Activated CD4-positive, alpha-beta T cell treated with anti-CD3 and anti-CD28 coated beads, Interleukin-2, amount 10 ng/mL, durations not matched to agents 7 days and 5 days (primary cell): ENCODE measurements at regions not wholly inside any gene's neighbourhood (a gene's known extent, or its start where the extent isn't known, plus 50 kb on each side); places are given as distances from the start of the nearest gene placed in this dataset.

Source experiments
- CTCF ChIA-PET: fragments of 350-600 bp; sonication (Branson Sonifier 250); formaldehyde crosslinking; loops from one replicate; lab custom pipeline; 2021; ENCODE audit warnings: antibody characterized with exemption; lab: Charles Lee
- POLR2A ChIA-PET: fragments of 350-600 bp; sonication (Branson Sonifier 250); formaldehyde crosslinking; loops from one replicate; lab custom pipeline; 2021; ENCODE audit warnings: antibody characterized with exemption; lab: Charles Lee
- DNase-seq: peaks from one replicate; pipeline ENCODE4 v3.0.0-alpha.2; 2020
- H3K27ac Mint-ChIP-seq: one replicate; pipeline ENCODE4 v1.8.0; 2021; ENCODE audit warnings: mild to moderate bottlenecking, moderate library complexity, mixed read lengths
- H3K27me3 Mint-ChIP-seq: one replicate; pipeline ENCODE4 v1.8.0; 2021; ENCODE audit warnings: mixed read lengths
- H3K36me3 Mint-ChIP-seq: one replicate; pipeline ENCODE4 v1.8.0; 2021; ENCODE audit warnings: low read depth, mixed read lengths
- H3K4me1 Mint-ChIP-seq: one replicate; pipeline ENCODE4 v1.8.0; 2021; ENCODE audit warnings: mixed read lengths
- H3K4me3 Mint-ChIP-seq: one replicate; pipeline ENCODE4 v1.8.0; 2021; ENCODE audit warnings: mild to moderate bottlenecking, moderate library complexity, mixed read lengths
- H3K9me3 Mint-ChIP-seq: one replicate; pipeline ENCODE4 v1.8.0; 2021; ENCODE audit warnings: mixed read lengths

- POLR2A ChIA-PET, result no interaction called here
- no peak overlapping the region for H3K27ac Mint-ChIP-seq
- peaks cover 24% of the 10 kb centered on the region for H3K27me3 Mint-ChIP-seq
- DNase-seq, result no peak
- H3K9me3 Mint-ChIP-seq, result no peaks in the 10 kb centered on the region
- H3K4me3 Mint-ChIP-seq, result no peak overlapping the region
- no peaks in the 10 kb centered on the region for H3K4me1 Mint-ChIP-seq
- CTCF ChIA-PET, result interaction anchor here (1.2 kb wide), 1 partner anchor 10 kb away, joined by 3 read pairs; no protein-coding TSS in a partner anchor
- no peaks in the 10 kb centered on the region for H3K36me3 Mint-ChIP-seq
Measured at GRCh38 chr10:4754143-4754542, 71.9 kb upstream of the AKR1E2 start.

GRCh38 chr10:4751211-4751610 lies 74.8 kb upstream of the AKR1E2 start:
- H3K36me3 Mint-ChIP-seq, result no peaks in the 10 kb centered on the region
- ChIA-PET CTCF (interaction anchor here (0.8 kb wide), 1 partner anchor 1310 kb away, joined by 3 read pairs; no protein-coding TSS in a partner anchor), POLR2A (no interaction called here)
- DNase-seq, result no peak
- H3K27ac Mint-ChIP-seq, result no peak overlapping the region
- peaks cover 30% of the 10 kb centered on the region for H3K27me3 Mint-ChIP-seq
- no peaks in the 10 kb centered on the region for H3K4me1 Mint-ChIP-seq
- no peak overlapping the region for H3K4me3 Mint-ChIP-seq
- H3K9me3 Mint-ChIP-seq, result no peaks in the 10 kb centered on the region

GRCh38 chr10:4749271-4749574 lies 76.8 kb upstream of the AKR1E2 start:
- Mint-ChIP-seq H3K4me1 (no peaks in the 10 kb centered on the region), H3K27ac (no peak overlapping the region), H3K36me3 (no peaks in the 10 kb centered on the region), H3K27me3 (peaks cover 33% of the 10 kb centered on the region), H3K4me3 (no peak overlapping the region), H3K9me3 (no peaks in the 10 kb centered on the region)
- ChIA-PET CTCF (no interaction called here), POLR2A (no interaction called here)
- no peak for DNase-seq

- ChIA-PET CTCF (no interaction called here), POLR2A (no interaction called here)
- Mint-ChIP-seq H3K27ac (no peak overlapping the region), H3K4me3 (no peak overlapping the region), H3K9me3 (no peaks in the 10 kb centered on the region), H3K27me3 (peaks cover 33% of the 10 kb centered on the region), H3K36me3 (no peaks in the 10 kb centered on the region), H3K4me1 (no peaks in the 10 kb centered on the region)
- no peak for DNase-seq
Measured at GRCh38 chr10:4748491-4749270, 77.3 kb upstream of the AKR1E2 start.

GRCh38 chr10:4742217-4742616 lies 83.8 kb upstream of the AKR1E2 start:
- DNase-seq, result no peak
- ChIA-PET CTCF (no interaction called here), POLR2A (no interaction called here)
- Mint-ChIP-seq H3K27ac (no peak overlapping the region), H3K4me3 (no peak overlapping the region), H3K36me3 (no peaks in the 10 kb centered on the region), H3K27me3 (peaks cover 24% of the 10 kb centered on the region), H3K9me3 (no peaks in the 10 kb centered on the region), H3K4me1 (no peaks in the 10 kb centered on the region)

GRCh38 chr10:4740471-4740870 lies 85.5 kb upstream of the AKR1E2 start:
- H3K9me3 Mint-ChIP-seq, result no peaks in the 10 kb centered on the region
- no peak overlapping the region for H3K27ac Mint-ChIP-seq
- H3K36me3 Mint-ChIP-seq, result no peaks in the 10 kb centered on the region
- H3K4me1 Mint-ChIP-seq, result no peaks in the 10 kb centered on the region
- CTCF ChIA-PET, result no interaction called here
- DNase-seq, result no peak
- POLR2A ChIA-PET, result no interaction called here
- peaks cover 22% of the 10 kb centered on the region for H3K27me3 Mint-ChIP-seq
- no peak overlapping the region for H3K4me3 Mint-ChIP-seq

- no peak for DNase-seq
- ChIA-PET CTCF (no interaction called here), POLR2A (no interaction called here)
- Mint-ChIP-seq H3K27me3 (peaks cover 12% of the 10 kb centered on the region), H3K9me3 (no peaks in the 10 kb centered on the region), H3K27ac (no peak overlapping the region), H3K4me3 (no peak overlapping the region), H3K4me1 (no peaks in the 10 kb centered on the region), H3K36me3 (no peaks in the 10 kb centered on the region)
Measured at GRCh38 chr10:4736608-4737007, 89.4 kb upstream of the AKR1E2 start.

GRCh38 chr10:4736183-4736582 lies 89.8 kb upstream of the AKR1E2 start:
- POLR2A ChIA-PET, result no interaction called here
- Mint-ChIP-seq H3K27me3 (peaks cover 12% of the 10 kb centered on the region), H3K9me3 (no peaks in the 10 kb centered on the region), H3K36me3 (no peaks in the 10 kb centered on the region), H3K4me3 (no peak overlapping the region), H3K4me1 (no peaks in the 10 kb centered on the region), H3K27ac (no peak overlapping the region)
- CTCF ChIA-PET, result no interaction called here
- no peak for DNase-seq

- H3K27ac Mint-ChIP-seq, result no peak overlapping the region
- POLR2A ChIA-PET, result no interaction called here
- no peaks in the 10 kb centered on the region for H3K9me3 Mint-ChIP-seq
- no peak for DNase-seq
- CTCF ChIA-PET, result no interaction called here
- H3K4me1 Mint-ChIP-seq, result no peaks in the 10 kb centered on the region
- H3K36me3 Mint-ChIP-seq, result no peaks in the 10 kb centered on the region
- H3K27me3 Mint-ChIP-seq, result peaks cover 6% of the 10 kb centered on the region
- H3K4me3 Mint-ChIP-seq, result no peak overlapping the region
Measured at GRCh38 chr10:4733843-4734224, 92.2 kb upstream of the AKR1E2 start.

- H3K27me3 Mint-ChIP-seq, result peaks cover 5% of the 10 kb centered on the region
- H3K27ac Mint-ChIP-seq, result no peak overlapping the region
- no peaks in the 10 kb centered on the region for H3K9me3 Mint-ChIP-seq
- CTCF ChIA-PET, result no interaction called here
- no peaks in the 10 kb centered on the region for H3K36me3 Mint-ChIP-seq
- DNase-seq, result no peak
- POLR2A ChIA-PET, result no interaction called here
- no peak overlapping the region for H3K4me3 Mint-ChIP-seq
- H3K4me1 Mint-ChIP-seq, result no peaks in the 10 kb centered on the region
Measured at GRCh38 chr10:4733150-4733842, 92.7 kb upstream of the AKR1E2 start.

- DNase-seq, result no peak
- ChIA-PET POLR2A (no interaction called here), CTCF (no interaction called here)
- peaks cover 5% of the 10 kb centered on the region for H3K27me3 Mint-ChIP-seq
- no peaks in the 10 kb centered on the region for H3K4me1 Mint-ChIP-seq
- no peaks in the 10 kb centered on the region for H3K9me3 Mint-ChIP-seq
- no peak overlapping the region for H3K4me3 Mint-ChIP-seq
- H3K27ac Mint-ChIP-seq, result no peak overlapping the region
- no peaks in the 10 kb centered on the region for H3K36me3 Mint-ChIP-seq
Measured at GRCh38 chr10:4730998-4731397, 95.0 kb upstream of the AKR1E2 start.

- peaks cover 9% of the 10 kb centered on the region for H3K27me3 Mint-ChIP-seq
- no peaks in the 10 kb centered on the region for H3K4me1 Mint-ChIP-seq
- ChIA-PET CTCF (no interaction called here), POLR2A (no interaction called here)
- DNase-seq, result no peak
- H3K36me3 Mint-ChIP-seq, result no peaks in the 10 kb centered on the region
- H3K4me3 Mint-ChIP-seq, result no peak overlapping the region
- no peak overlapping the region for H3K27ac Mint-ChIP-seq
- peaks cover 2% of the 10 kb centered on the region for H3K9me3 Mint-ChIP-seq
Measured at GRCh38 chr10:4725917-4726606, 99.9 kb upstream of the AKR1E2 start.

- CTCF ChIA-PET, result no interaction called here
- Mint-ChIP-seq H3K27ac (no peak overlapping the region), H3K4me3 (no peak overlapping the region), H3K36me3 (no peaks in the 10 kb centered on the region), H3K9me3 (peaks cover 2% of the 10 kb centered on the region), H3K27me3 (peaks cover 12% of the 10 kb centered on the region), H3K4me1 (no peaks in the 10 kb centered on the region)
- DNase-seq, result no peak
- POLR2A ChIA-PET, result no interaction called here
Measured at GRCh38 chr10:4723860-4724259, 102.1 kb upstream of the AKR1E2 start.
